ENCODE measurements at regions not wholly inside any gene's neighbourhood (a gene's known extent, or its start where the extent isn't known, plus 50 kb on each side); places are given as distances from the start of the nearest gene placed in this dataset.
"Not testable (repeated sequence)": the region's sequence is repeated elsewhere in the genome, so short reads cannot be mapped to it uniquely, and the experiment has no call there.

- DNase-seq (ENCODE audit: low read depth), result no peak
Measured at GRCh38 chr5:159588941-159589340, 258.7 kb upstream of the IL12B start.

- DNase-seq (ENCODE audit: low read depth), result no peak
Measured at GRCh38 chr5:159593518-159594073, 263.3 kb upstream of the IL12B start.

GRCh38 chr5:159595561-159595960 lies 265.3 kb upstream of the IL12B start:
- not testable (repeated sequence) for DNase-seq (ENCODE audit: low read depth)

GRCh38 chr5:159601216-159601615 lies 270.9 kb upstream of the IL12B start:
- no peak for DNase-seq (ENCODE audit: low read depth)

GRCh38 chr5:159602434-159602833 lies 272.1 kb upstream of the IL12B start:
- DNase-seq (ENCODE audit: low read depth), result no peak

GRCh38 chr5:159605585-159605984 lies 275.3 kb upstream of the IL12B start:
- DNase-seq (ENCODE audit: low read depth), result no peak

GRCh38 chr5:159609359-159609758 lies 279.1 kb upstream of the IL12B start:
- no peak for DNase-seq (ENCODE audit: low read depth)

GRCh38 chr5:159610966-159611579 lies 280.8 kb upstream of the IL12B start:
- DNase-seq (ENCODE audit: low read depth), result no peak

GRCh38 chr5:159616952-159617351 lies 286.7 kb upstream of the IL12B start:
- no peak for DNase-seq (ENCODE audit: low read depth)

- no peak for DNase-seq (ENCODE audit: low read depth)
Measured at GRCh38 chr5:159619826-159620225, 289.5 kb upstream of the IL12B start.

GRCh38 chr5:159620853-159621540 lies 290.7 kb upstream of the IL12B start:
- no peak for DNase-seq (ENCODE audit: low read depth)

- no peak for DNase-seq (ENCODE audit: low read depth)
Measured at GRCh38 chr5:159628703-159629102, 287.6 kb upstream of the ADRA1B start.

GRCh38 chr5:159629158-159629557 lies 287.1 kb upstream of the ADRA1B start:
- DNase-seq (ENCODE audit: low read depth), result no peak

- DNase-seq (ENCODE audit: low read depth), result no peak
Measured at GRCh38 chr5:159630545-159630944, 285.7 kb upstream of the ADRA1B start.

- DNase-seq (ENCODE audit: low read depth), result no peak
Measured at GRCh38 chr5:159631001-159631400, 285.3 kb upstream of the ADRA1B start.

- no peak for DNase-seq (ENCODE audit: low read depth)
Measured at GRCh38 chr5:159632866-159633265, 283.4 kb upstream of the ADRA1B start.

- DNase-seq (ENCODE audit: low read depth), result no peak
Measured at GRCh38 chr5:159638481-159638880, 277.8 kb upstream of the ADRA1B start.

GRCh38 chr5:159638954-159639559 lies 277.2 kb upstream of the ADRA1B start:
- no peak for DNase-seq (ENCODE audit: low read depth)

- DNase-seq (ENCODE audit: low read depth), result no peak
Measured at GRCh38 chr5:159639590-159639989, 276.7 kb upstream of the ADRA1B start.

GRCh38 chr5:159640446-159640845 lies 275.8 kb upstream of the ADRA1B start:
- DNase-seq (ENCODE audit: low read depth), result no peak

- no peak for DNase-seq (ENCODE audit: low read depth)
Measured at GRCh38 chr5:159640921-159641320, 275.4 kb upstream of the ADRA1B start.

- no peak for DNase-seq (ENCODE audit: low read depth)
Measured at GRCh38 chr5:159641371-159642039, 274.8 kb upstream of the ADRA1B start.

GRCh38 chr5:159642379-159642778 lies 273.9 kb upstream of the ADRA1B start:
- DNase-seq (ENCODE audit: low read depth), result no peak

Measured in stimulated activated CD8-positive, alpha-beta memory T cell treated with anti-CD3 and anti-CD28 coated beads, Interleukin-7, amount 100 ng/mL, for 24 hours (primary cell).